H9 (cell line): ENCODE measurements at regions not wholly inside any gene's neighbourhood (a gene's known extent, or its start where the extent isn't known, plus 50 kb on each side); places are given as distances from the start of the nearest gene placed in this dataset.

Experiments used
- DNase-seq: peaks from one replicate; pipeline ENCODE4 v3.0.0-alpha.2; 2017
- H2AFZ ChIP-seq: one replicate; pipeline ENCODE4 v1.6.1; 2013; ENCODE audit warnings: mild to moderate bottlenecking, low read length, control low read depth, moderate library complexity
- H2AK5ac ChIP-seq: 2 replicates; pipeline ENCODE4 v1.6.1; 2013; ENCODE audit warnings: low read length, control low read depth, mixed read lengths; ENCODE audit not compliant: insufficient read length
- H2BK120ac ChIP-seq: one replicate; pipeline ENCODE4 v1.6.1; 2013; ENCODE audit warnings: low read depth, mild to moderate bottlenecking, low read length, control low read depth, inconsistent platforms; ENCODE audit not compliant: poor library complexity, severe bottlenecking
- H2BK12ac ChIP-seq: 2 replicates; pipeline ENCODE4 v1.6.1; 2013; ENCODE audit warnings: low read length, control low read depth, mixed read lengths, low read depth; ENCODE audit not compliant: insufficient read length
- H2BK15ac ChIP-seq: 2 replicates; pipeline ENCODE4 v1.6.1; 2013; ENCODE audit warnings: low read depth, low read length, control low read depth
- H2BK20ac ChIP-seq: one replicate; pipeline ENCODE4 v1.6.1; 2013; ENCODE audit warnings: low read depth, mild to moderate bottlenecking, low read length, control low read depth, inconsistent platforms; ENCODE audit not compliant: poor library complexity, severe bottlenecking
- H2BK5ac ChIP-seq: 2 replicates; pipeline ENCODE4 v1.6.1; 2013; ENCODE audit warnings: low read length, control low read depth, mixed read lengths; ENCODE audit not compliant: insufficient read length
- H3K14ac ChIP-seq: 2 replicates; pipeline ENCODE4 v1.6.1; 2013; ENCODE audit warnings: low read length, control low read depth; ENCODE audit not compliant: insufficient read depth
- H3K18ac ChIP-seq: 2 replicates; pipeline ENCODE4 v1.6.1; 2013; ENCODE audit warnings: low read depth, mild to moderate bottlenecking, mixed read lengths, low read length, control low read depth; ENCODE audit not compliant: insufficient read length
- H3K23ac ChIP-seq: 2 replicates; pipeline ENCODE4 v1.6.1; 2013; ENCODE audit warnings: low read length, control low read depth, mixed read lengths, low read depth; ENCODE audit not compliant: insufficient read length
- H3K23me2 ChIP-seq: 2 replicates; pipeline ENCODE4 v1.6.1; 2013; ENCODE audit warnings: low read depth, mild to moderate bottlenecking, mixed read lengths, low read length, control low read depth; ENCODE audit not compliant: insufficient read length, poor library complexity, severe bottlenecking
- H3K27ac ChIP-seq: 2 replicates; pipeline ENCODE4 v1.5.1; 2013; ENCODE audit warnings: low read length, control low read depth, mixed read lengths, low read depth; ENCODE audit not compliant: insufficient read length
- H3K27me3 ChIP-seq: 2 replicates; pipeline ENCODE4 v1.6.1; 2013; ENCODE audit warnings: low read length, control low read depth, inconsistent platforms; ENCODE audit not compliant: insufficient read depth
- H3K4ac ChIP-seq: 2 replicates; pipeline ENCODE4 v1.6.1; 2013; ENCODE audit warnings: low read depth, mild to moderate bottlenecking, control low read depth, inconsistent platforms, low read length, moderate library complexity
- H3K4me1 ChIP-seq: 2 replicates; pipeline ENCODE4 v1.6.1; 2013; ENCODE audit warnings: low read length, control low read depth, inconsistent platforms; ENCODE audit not compliant: insufficient read depth
- H3K4me2 ChIP-seq: 2 replicates; pipeline ENCODE4 v1.6.1; 2013; ENCODE audit warnings: low read length, control low read depth, mixed read lengths; ENCODE audit not compliant: insufficient read length, insufficient read depth
- H3K56ac ChIP-seq: 2 replicates; pipeline ENCODE4 v1.6.1; 2013; ENCODE audit warnings: low read depth, mild to moderate bottlenecking, mixed read lengths, low read length, control low read depth; ENCODE audit not compliant: insufficient read length
- H3K79me1 ChIP-seq: 2 replicates; pipeline ENCODE4 v1.6.1; 2013; ENCODE audit warnings: low read depth, mild to moderate bottlenecking, moderate library complexity, low read length, control low read depth, inconsistent platforms; ENCODE audit not compliant: insufficient read depth, poor library complexity, severe bottlenecking
- H3K79me2 ChIP-seq: 2 replicates; pipeline ENCODE4 v1.6.1; 2013; ENCODE audit warnings: low read length, control low read depth, inconsistent platforms; ENCODE audit not compliant: insufficient read depth
- H3K9ac ChIP-seq: 2 replicates; pipeline ENCODE4 v1.6.1; 2013; ENCODE audit warnings: low read length, control low read depth, mixed read lengths; ENCODE audit not compliant: insufficient read length; ENCODE audit errors: extremely low read depth
- H3K9me3 ChIP-seq: one replicate; pipeline ENCODE4 v1.6.1; 2013; ENCODE audit warnings: low read depth, low read length, inconsistent platforms; ENCODE audit not compliant: control insufficient read depth
- H3T11ph ChIP-seq: one replicate; pipeline ENCODE4 v1.6.1; 2013; ENCODE audit warnings: mild to moderate bottlenecking, low read length, control low read depth, inconsistent platforms
- H4K20me1 ChIP-seq: one replicate; pipeline ENCODE4 v1.6.1; 2013; ENCODE audit not compliant: control insufficient read depth, insufficient read length, insufficient read depth
- H4K5ac ChIP-seq: 2 replicates; pipeline ENCODE4 v1.6.1; 2013; ENCODE audit warnings: low read depth, mild to moderate bottlenecking, mixed read lengths, low read length, control low read depth; ENCODE audit not compliant: insufficient read length
- H4K8ac ChIP-seq: replicated peaks from 2 replicates; pipeline ENCODE4 v1.6.1; 2013; ENCODE audit warnings: low read length, control low read depth, mixed read lengths, low read depth; ENCODE audit not compliant: insufficient read length
- H4K91ac ChIP-seq: 2 replicates; pipeline ENCODE4 v1.6.1; 2013; ENCODE audit warnings: low read depth, mild to moderate bottlenecking, moderate library complexity, mixed read lengths, low read length, control low read depth; ENCODE audit not compliant: insufficient read length
- H3K27ac Mint-ChIP-seq, 3 experiments: 2 replicates in 2 of 3; 3 replicates in 1 of 3; pipeline ENCODE4 v1.8.0; 2020 to 2021; ENCODE audit warnings: mixed read lengths in 3 of 3, mild to moderate bottlenecking in 1 of 3, moderate library complexity in 1 of 3
- H3K27me3 Mint-ChIP-seq: 2 replicates; pipeline ENCODE4 v1.8.0; 2021; ENCODE audit warnings: low read depth, mild to moderate bottlenecking, moderate library complexity, mixed read lengths
- H3K36me3 Mint-ChIP-seq, 3 experiments: 2 replicates in 2 of 3; 3 replicates in 1 of 3; pipeline ENCODE4 v1.8.0; 2020 to 2021; ENCODE audit warnings: low read depth in 3 of 3, mixed read lengths in 3 of 3; ENCODE audit not compliant: insufficient read depth in 1 of 3
- H3K4me1 Mint-ChIP-seq, 2 experiments: 2 replicates each; pipeline ENCODE4 v1.8.0; 2020; ENCODE audit warnings: mixed read lengths in 2 of 2
- H3K4me3 Mint-ChIP-seq, 2 experiments: 2 replicates in 1 of 2; 3 replicates in 1 of 2; pipeline ENCODE4 v1.8.0; 2020 to 2021; ENCODE audit warnings: mild to moderate bottlenecking in 2 of 2, mixed read lengths in 2 of 2, moderate library complexity in 1 of 2
- H3K9me3 Mint-ChIP-seq, 2 experiments: 2 replicates in 1 of 2; 3 replicates in 1 of 2; pipeline ENCODE4 v1.8.0; 2020; ENCODE audit warnings: mild to moderate bottlenecking in 2 of 2, mixed read lengths in 2 of 2, moderate library complexity in 1 of 2
- CTCF ChIP-seq: fragments of 200-600 bp; sonication (generic); conservative IDR thresholded peaks from 3 replicates; pipeline ENCODE4 v1.8.0; 2021; ENCODE audit warnings: antibody characterized with exemption, mild to moderate bottlenecking
- WGBS: extraction: QIAGEN DNeasy Blood & Tissue Kit; methylation state at CpG from one replicate; pipeline ENCODE4 v1.1.7; 2013; ENCODE audit warnings: missing lambda C conversion rate, low lambda C conversion rate, mixed read lengths; ENCODE audit not compliant: insufficient read length; ENCODE audit errors: extremely low coverage; 5-methylcytosine and 5-hydroxymethylcytosine counted together

- no peak for DNase-seq
- H3K27ac ChIP-seq, result no peak overlapping the region
- H4K8ac ChIP-seq, result no peak overlapping the region
- H2AFZ ChIP-seq, result no peak overlapping the region
- peaks cover 77% of the 10 kb centered on the region for H3K9me3 ChIP-seq
- no peaks in the 10 kb centered on the region for H3K79me2 ChIP-seq
- no peak overlapping the region for H2AK5ac ChIP-seq
- H2BK120ac ChIP-seq, result no peak overlapping the region
- no peak overlapping the region for H4K5ac ChIP-seq
- Mint-ChIP-seq H3K27me3 (peaks cover 3% of the 10 kb centered on the region; the same call in 1 of the 2 replicates), H3K4me3 (no peak overlapping the region), H3K27ac (no peak overlapping the region), H3K4me1 (no peaks in the 10 kb centered on the region), H3K36me3 (peaks cover 0 to 19% (median 5%) of the 10 kb centered on the region in 3 experiments; a peak in 5 of 7 replicates), H3K9me3 (peaks cover 76 to 91% of the 10 kb centered on the region in 2 experiments)
- H2BK20ac ChIP-seq, result no peak overlapping the region
- H3K56ac ChIP-seq, result no peak overlapping the region
- H3K14ac ChIP-seq, result no peak overlapping the region
- H2BK5ac ChIP-seq, result no peak overlapping the region
- TF ChIP-seq CTCF, result no peak
- no CpG with 5 or more reads among the region's 7 CpGs for WGBS
- no peak overlapping the region for H4K91ac ChIP-seq
- H3T11ph ChIP-seq, result no peak overlapping the region
- H3K4ac ChIP-seq, result no peak overlapping the region
- no peaks in the 10 kb centered on the region for H3K27me3 ChIP-seq
- no peak overlapping the region for H3K9ac ChIP-seq
- no peak overlapping the region for H3K18ac ChIP-seq
- H2BK15ac ChIP-seq, result no peak overlapping the region
- H4K20me1 ChIP-seq, result no peaks in the 10 kb centered on the region
- no peak overlapping the region for H3K4me2 ChIP-seq
- H3K23ac ChIP-seq, result no peak overlapping the region
- no peaks in the 10 kb centered on the region for H3K79me1 ChIP-seq
- H3K4me1 ChIP-seq, result no peaks in the 10 kb centered on the region
- no peak overlapping the region for H2BK12ac ChIP-seq
- no peaks in the 10 kb centered on the region for H3K23me2 ChIP-seq
These were observed 371.3 kb downstream of the TMEM121 start for GRCh38 chr14:105897725-105898113.
